ENCODE measurements at regions not wholly inside any gene's neighbourhood (a gene's known extent, or its start where the extent isn't known, plus 50 kb on each side); places are given as distances from the start of the nearest gene placed in this dataset.
"Not testable (repeated sequence)": the region's sequence is repeated elsewhere in the genome, so short reads cannot be mapped to it uniquely, and the experiment has no call there.

DNA sequence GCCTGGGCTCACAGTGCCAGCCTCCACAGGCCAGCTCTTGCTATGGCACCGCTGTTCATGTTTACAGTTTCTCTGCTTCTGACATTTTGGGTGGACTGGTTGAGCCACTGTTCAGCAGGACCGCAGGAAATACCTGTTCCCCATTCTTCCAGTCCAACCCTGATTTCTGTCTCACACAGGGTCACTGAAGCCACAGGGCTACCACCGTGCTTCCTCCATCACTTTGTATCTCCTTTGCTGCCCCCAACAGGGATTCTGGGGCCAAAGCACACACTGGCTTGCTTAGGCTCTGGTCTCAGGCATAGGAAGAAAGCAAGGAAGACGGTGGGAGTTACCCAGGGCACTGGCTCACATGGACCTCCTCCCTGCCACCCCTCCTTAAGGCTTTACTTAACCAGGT, 164.5 kb downstream of the UNC5CL start:
- H3K27me3 ChIP-seq (ENCODE audit: control insufficient read depth, insufficient read depth, low read length): peaks cover 2% of the 10 kb centered on the region
- H3K36me3 ChIP-seq (ENCODE audit: control insufficient read depth, insufficient read depth, low read length): no peaks in the 10 kb centered on the region
- no peak for DNase-seq (ENCODE audit: low read depth)
- TF ChIP-seq, protein P1, sequence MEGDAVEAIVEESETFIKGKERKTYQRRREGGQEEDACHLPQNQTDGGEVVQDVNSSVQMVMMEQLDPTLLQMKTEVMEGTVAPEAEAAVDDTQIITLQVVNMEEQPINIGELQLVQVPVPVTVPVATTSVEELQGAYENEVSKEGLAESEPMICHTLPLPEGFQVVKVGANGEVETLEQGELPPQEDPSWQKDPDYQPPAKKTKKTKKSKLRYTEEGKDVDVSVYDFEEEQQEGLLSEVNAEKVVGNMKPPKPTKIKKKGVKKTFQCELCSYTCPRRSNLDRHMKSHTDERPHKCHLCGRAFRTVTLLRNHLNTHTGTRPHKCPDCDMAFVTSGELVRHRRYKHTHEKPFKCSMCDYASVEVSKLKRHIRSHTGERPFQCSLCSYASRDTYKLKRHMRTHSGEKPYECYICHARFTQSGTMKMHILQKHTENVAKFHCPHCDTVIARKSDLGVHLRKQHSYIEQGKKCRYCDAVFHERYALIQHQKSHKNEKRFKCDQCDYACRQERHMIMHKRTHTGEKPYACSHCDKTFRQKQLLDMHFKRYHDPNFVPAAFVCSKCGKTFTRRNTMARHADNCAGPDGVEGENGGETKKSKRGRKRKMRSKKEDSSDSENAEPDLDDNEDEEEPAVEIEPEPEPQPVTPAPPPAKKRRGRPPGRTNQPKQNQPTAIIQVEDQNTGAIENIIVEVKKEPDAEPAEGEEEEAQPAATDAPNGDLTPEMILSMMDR (IDR thresholded peaks at IDR 0.05; ENCODE audit: insufficient read depth, low read length, poor library complexity, severe bottlenecking): no peak
- H3K4me3 ChIP-seq (ENCODE audit: low read depth, low read length): no peak overlapping the region

DNA sequence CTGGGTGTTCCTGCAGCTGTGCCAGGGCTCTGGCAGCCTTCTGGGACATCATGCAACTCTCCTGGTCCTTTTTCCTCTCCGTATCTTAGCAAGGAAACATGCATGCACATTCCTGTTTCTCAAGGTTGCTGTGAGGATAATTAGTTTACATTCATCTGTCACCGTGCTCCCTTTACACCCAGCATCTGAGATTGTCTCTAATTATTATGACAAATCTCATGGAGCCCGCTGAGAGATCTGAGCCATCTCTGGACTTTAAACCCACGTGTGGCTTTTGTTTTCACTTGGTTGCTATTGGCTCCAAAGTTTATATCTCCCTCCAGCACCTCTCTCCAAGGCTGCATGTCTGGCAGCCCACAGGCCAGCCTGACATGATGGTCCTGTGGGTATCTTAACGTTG, 167.6 kb downstream of the UNC5CL start:
- DNase-seq (ENCODE audit: low read depth): no peak
- peaks cover 2% of the 10 kb centered on the region for H3K27me3 ChIP-seq (ENCODE audit: control insufficient read depth, insufficient read depth, low read length)
- TF ChIP-seq, protein P1 (IDR thresholded peaks at IDR 0.05; ENCODE audit: insufficient read depth, low read length, poor library complexity, severe bottlenecking): no peak
- no peak overlapping the region for H3K4me3 ChIP-seq (ENCODE audit: low read depth, low read length)
- H3K36me3 ChIP-seq (ENCODE audit: control insufficient read depth, insufficient read depth, low read length): no peaks in the 10 kb centered on the region

- not testable (repeated sequence) for H3K4me3 ChIP-seq (ENCODE audit: low read depth, low read length); H3K27me3 ChIP-seq (ENCODE audit: control insufficient read depth, insufficient read depth, low read length); DNase-seq (ENCODE audit: low read depth); H3K36me3 ChIP-seq (ENCODE audit: control insufficient read depth, insufficient read depth, low read length)
These were observed 170.7 kb downstream of the UNC5CL start for GRCh38 chr6:40868089-40868865.

GRCh38 chr6:40867527-40867926, 171.5 kb downstream of the UNC5CL start:
- not testable (repeated sequence) for H3K36me3 ChIP-seq (ENCODE audit: control insufficient read depth, insufficient read depth, low read length); H3K27me3 ChIP-seq (ENCODE audit: control insufficient read depth, insufficient read depth, low read length); DNase-seq (ENCODE audit: low read depth); H3K4me3 ChIP-seq (ENCODE audit: low read depth, low read length)

DNA sequence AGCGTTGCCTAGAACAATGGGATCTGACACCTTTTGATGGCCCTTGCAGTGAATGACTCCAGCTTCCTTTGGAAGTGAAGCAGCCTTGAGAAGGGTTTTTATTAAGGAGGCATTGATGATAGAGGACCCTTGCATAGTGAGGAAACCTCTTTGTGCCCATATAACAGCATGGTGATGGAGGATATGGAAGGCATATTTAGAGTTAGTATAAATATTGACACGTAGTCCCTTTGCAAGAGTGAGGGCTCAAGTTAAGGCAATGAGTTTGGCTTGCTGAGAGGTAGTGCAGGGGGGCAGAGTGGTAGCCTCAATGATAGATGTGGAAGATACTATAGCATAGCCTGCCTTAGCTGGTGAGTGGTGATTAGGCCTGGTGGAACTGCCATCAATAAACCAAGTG, 173.8 kb downstream of the UNC5CL start:
- DNase-seq (ENCODE audit: low read depth); H3K4me3 ChIP-seq (ENCODE audit: low read depth, low read length); H3K27me3 ChIP-seq (ENCODE audit: control insufficient read depth, insufficient read depth, low read length); H3K36me3 ChIP-seq (ENCODE audit: control insufficient read depth, insufficient read depth, low read length): not testable (repeated sequence)

DNA sequence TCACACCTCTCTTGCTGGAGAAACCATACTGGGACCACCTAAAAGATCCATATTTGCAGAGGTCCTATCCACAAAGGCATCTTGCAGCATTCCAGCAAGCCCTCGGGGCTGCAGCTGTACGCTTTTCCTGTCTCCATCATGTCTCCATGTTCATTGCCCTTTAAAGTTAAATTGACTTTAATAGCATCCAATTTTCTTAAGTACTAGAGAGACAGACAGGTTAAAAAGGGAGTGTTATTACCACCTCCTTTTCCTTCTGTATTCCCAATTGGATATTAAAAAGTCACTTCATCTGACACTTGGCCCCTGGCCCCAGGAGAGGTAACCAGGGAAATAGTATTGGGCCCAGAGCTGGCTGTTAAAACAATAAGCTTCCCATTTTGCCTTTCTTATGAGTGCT, 178.6 kb downstream of the UNC5CL start:
- Histone ChIP-seq H3K36me3 (ENCODE audit: control insufficient read depth, insufficient read depth, low read length) (no peaks in the 10 kb centered on the region), H3K4me3 (ENCODE audit: low read depth, low read length) (no peak overlapping the region), H3K27me3 (ENCODE audit: control insufficient read depth, insufficient read depth, low read length) (no peaks in the 10 kb centered on the region)
- TF ChIP-seq, protein P1 (IDR thresholded peaks at IDR 0.05; ENCODE audit: insufficient read depth, low read length, poor library complexity, severe bottlenecking): no peak
- no peak for DNase-seq (ENCODE audit: low read depth)

DNA sequence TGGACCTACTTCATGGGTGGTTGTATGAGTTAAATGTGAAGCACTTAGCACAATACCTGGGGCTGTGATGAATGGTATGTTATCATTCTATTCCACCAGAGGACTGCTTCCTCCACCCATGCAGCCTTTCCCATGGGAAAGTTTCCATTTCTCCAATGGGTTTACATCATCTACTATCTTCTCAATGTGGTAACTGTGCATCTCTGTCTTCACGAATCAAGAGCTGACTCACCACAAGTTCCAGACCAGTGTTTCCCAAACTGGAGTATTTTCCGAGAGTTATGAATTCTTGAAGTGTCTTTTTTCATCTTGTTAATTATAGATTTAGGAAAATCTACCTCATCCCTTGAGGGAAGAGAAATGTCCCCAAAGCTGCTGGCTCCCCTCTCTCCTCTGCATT, 182.8 kb downstream of the UNC5CL start:
- TF ChIP-seq, protein P1 (IDR thresholded peaks at IDR 0.05; ENCODE audit: insufficient read depth, low read length, poor library complexity, severe bottlenecking): no peak
- H3K36me3 ChIP-seq (ENCODE audit: control insufficient read depth, insufficient read depth, low read length): no peaks in the 10 kb centered on the region
- DNase-seq (ENCODE audit: low read depth): no peak
- no peak overlapping the region for H3K4me3 ChIP-seq (ENCODE audit: low read depth, low read length)
- H3K27me3 ChIP-seq (ENCODE audit: control insufficient read depth, insufficient read depth, low read length): no peaks in the 10 kb centered on the region

Data from kidney epithelial cell (primary cell).